ENCODE measurements at regions not wholly inside any gene's neighbourhood (a gene's known extent, or its start where the extent isn't known, plus 50 kb on each side); places are given as distances from the start of the nearest gene placed in this dataset.

GRCh38 chr14:42729681-42730080 is 1123.0 kb downstream of the LRFN5 start:
- TF ChIP-seq CTCF (IDR thresholded peaks at IDR 0.05; ENCODE audit: low read depth, low read length, poor library complexity, severe bottlenecking): no peak
- TF ChIP-seq EZH2phosphoT487 (IDR thresholded peaks at IDR 0.05; ENCODE audit: borderline replicate concordance, low read length): no peak
